HCT116 (cell line): ENCODE measurements at regions not wholly inside any gene's neighbourhood (a gene's known extent, or its start where the extent isn't known, plus 50 kb on each side); places are given as distances from the start of the nearest gene placed in this dataset.

ENCODE experiments used
- CBX3 ChIP-seq: IDR thresholded peaks from 2 replicates; pipeline ENCODE4 v1.6.1; 2012; ENCODE audit warnings: low read depth
- CEBPB ChIP-seq: IDR thresholded peaks from 2 replicates; pipeline ENCODE4 v1.6.1; 2012; ENCODE audit warnings: low read depth
- CTCF ChIP-seq, 3 experiments: fragments of 200-600 bp in 1 of 3; sonication (generic) in 1 of 3; IDR thresholded peaks in 2 of 3; conservative IDR thresholded peaks in 1 of 3; 2 replicates each; pipeline ENCODE4 v1.5.1; 2012 to 2017; ENCODE audit warnings: low read depth in 2 of 3, low read length in 2 of 3, antibody characterized with exemption in 1 of 3, borderline replicate concordance in 1 of 3, control low read depth in 1 of 3, mild to moderate bottlenecking in 1 of 3, mixed read lengths in 1 of 3, mixed run types in 1 of 3, moderate library complexity in 1 of 3; ENCODE audit not compliant: insufficient read depth in 1 of 3
- JUND ChIP-seq: IDR thresholded peaks from 2 replicates; pipeline ENCODE4 v1.6.1; 2012
- SIN3A ChIP-seq: IDR thresholded peaks from 2 replicates; pipeline ENCODE4 v1.6.1; 2012; ENCODE audit warnings: low read depth

- TF ChIP-seq CBX3 (no peak), JUND (no peak), CTCF (IDR thresholded peaks at IDR 0.05 in 2 of 3, conservative IDR thresholded peaks at IDR 0.05 in 1 of 3; ENCODE audit: borderline replicate concordance in 1 of 3, insufficient read depth in 1 of 3, low read depth in 2 of 3, low read length in 2 of 3) (no peak), CEBPB (no peak), SIN3A (no peak)
These were observed 69.7 kb upstream of the SETMAR start for GRCh38 chr3:4233488-4233887.
